ENCODE measurements at regions not wholly inside any gene's neighbourhood (a gene's known extent, or its start where the extent isn't known, plus 50 kb on each side); places are given as distances from the start of the nearest gene placed in this dataset.

GRCh38 chr15:39438799-39439592 lies 141.9 kb upstream of the THBS1 start:
- Histone ChIP-seq H3K4me2 (replicated peaks; ENCODE audit: extremely low read depth, low read length, poor library complexity, severe bottlenecking) (no peak overlapping the region), H3K36me3 (replicated peaks in 1 of 2; ENCODE audit: control insufficient read depth in 1 of 2, insufficient read depth in 2 of 2, low read length in 2 of 2) (no peaks in the 10 kb centered on the region), H3K27me3 (ENCODE audit: control insufficient read depth in 2 of 2, insufficient read depth in 2 of 2, low read length in 2 of 2) (no peaks in the 10 kb centered on the region), H3K4me1 (ENCODE audit: control insufficient read depth in 1 of 2, insufficient read depth in 2 of 2, low read length in 2 of 2) (peaks cover 0 to 2% of the 10 kb centered on the region in 2 donors), H2AFZ (ENCODE audit: insufficient read depth, low read depth, low read length, poor library complexity, severe bottlenecking) (no peak overlapping the region), H3K9ac (ENCODE audit: insufficient read depth, low read length, poor library complexity, severe bottlenecking) (no peak overlapping the region), H3K79me2 (ENCODE audit: insufficient read depth, low read length) (no peaks in the 10 kb centered on the region), H3K9me3 (replicated peaks in 1 of 2; ENCODE audit: control insufficient read depth in 1 of 2, insufficient read depth in 1 of 2, low read length in 2 of 2) (no peaks in the 10 kb centered on the region), H4K20me1 (ENCODE audit: insufficient read depth, low read length) (no peaks in the 10 kb centered on the region), H3K4me3 (replicated peaks in 1 of 3; ENCODE audit: low read depth in 2 of 3, low read length in 3 of 3) (no peak overlapping the region), H3K27ac (ENCODE audit: low read depth in 1 of 2, low read length in 2 of 2) (no peak overlapping the region)
- Mint-ChIP-seq H3K4me1 (peaks cover 19% of the 10 kb centered on the region), H3K9me3 (peaks cover 0 to 3% (median 0%) of the 10 kb centered on the region in 7 donors), H3K27ac (no peak overlapping the region), H3K27me3 (ENCODE audit: low read depth in 3 of 3) (peaks cover 0 to 14% (median 6%) of the 10 kb centered on the region in 3 donors), H3K4me3 (peak overlapping the region in 1 of 2 donors; percentile 19), H3K36me3 (no peaks in the 10 kb centered on the region)
- TF ChIP-seq CTCF (IDR thresholded peaks at IDR 0.05), result no peak
- 78% methylated on average over 4 of the region's 9 CpGs for WGBS (ENCODE audit: insufficient coverage)
- DNase-seq, result no peak
- intact Hi-C loops (cut with micrococcal nuclease), result no loop called here

GRCh38 chr15:39442898-39443297 lies 138.0 kb upstream of the THBS1 start:
- no peaks in the 10 kb centered on the region for H3K79me2 ChIP-seq (ENCODE audit: insufficient read depth, low read length)
- H3K27me3 Mint-ChIP-seq (ENCODE audit: low read depth in 3 of 3), result peaks cover 0 to 12% (median 5%) of the 10 kb centered on the region in 3 donors

More at GRCh38 chr15:39442898-39443297, 138.0 kb upstream of the THBS1 start:
- Histone ChIP-seq H3K36me3 (replicated peaks in 1 of 2; ENCODE audit: control insufficient read depth in 1 of 2, insufficient read depth in 2 of 2, low read length in 2 of 2) (no peaks in the 10 kb centered on the region), H3K9me3 (replicated peaks in 1 of 2; ENCODE audit: control insufficient read depth in 1 of 2, insufficient read depth in 1 of 2, low read length in 2 of 2) (no peaks in the 10 kb centered on the region), H3K4me1 (ENCODE audit: control insufficient read depth in 1 of 2, insufficient read depth in 2 of 2, low read length in 2 of 2) (no peaks in the 10 kb centered on the region), H3K27ac (ENCODE audit: low read depth in 1 of 2, low read length in 2 of 2) (no peak overlapping the region), H4K20me1 (ENCODE audit: insufficient read depth, low read length) (no peaks in the 10 kb centered on the region), H3K9ac (ENCODE audit: insufficient read depth, low read length, poor library complexity, severe bottlenecking) (no peak overlapping the region), H3K4me2 (replicated peaks; ENCODE audit: extremely low read depth, low read length, poor library complexity, severe bottlenecking) (no peak overlapping the region), H3K27me3 (ENCODE audit: control insufficient read depth in 2 of 2, insufficient read depth in 2 of 2, low read length in 2 of 2) (no peaks in the 10 kb centered on the region), H3K4me3 (replicated peaks in 1 of 3; ENCODE audit: low read depth in 2 of 3, low read length in 3 of 3) (no peak overlapping the region), H2AFZ (ENCODE audit: insufficient read depth, low read depth, low read length, poor library complexity, severe bottlenecking) (no peak overlapping the region)
- H3K36me3 Mint-ChIP-seq, result no peaks in the 10 kb centered on the region
- H3K9me3 Mint-ChIP-seq, result no peaks in the 10 kb centered on the region
- DNase-seq, result no peak
- intact Hi-C loops (cut with micrococcal nuclease), result no loop called here
- no CpG with 5 or more reads among the region's 2 CpGs for WGBS (ENCODE audit: insufficient coverage)
- H3K4me3 Mint-ChIP-seq, result no peak overlapping the region
- TF ChIP-seq CTCF (IDR thresholded peaks at IDR 0.05), result no peak
- H3K27ac Mint-ChIP-seq, result no peak overlapping the region
- H3K4me1 Mint-ChIP-seq, result peaks cover 13% of the 10 kb centered on the region
